SJSA1 (cell line): ENCODE measurements at regions not wholly inside any gene's neighbourhood (a gene's known extent, or its start where the extent isn't known, plus 50 kb on each side); places are given as distances from the start of the nearest gene placed in this dataset.

Source experiments
- DNase-seq, 2 experiments: peaks; one replicate each; pipeline ENCODE4 v3.0.0-alpha.2; 2015 to 2020; ENCODE audit warnings: low spot score in 2 of 2, low read depth in 1 of 2
- H3K27ac ChIP-seq: fragments of 250-450 bp; sonication (Bioruptor Pico); 2 replicates; pipeline ENCODE4 v1.5.1; 2020; ENCODE audit warnings: mild to moderate bottlenecking, moderate library complexity
- H3K27me3 ChIP-seq: fragments of 250-450 bp; sonication (Bioruptor Pico); replicated peaks from 2 replicates; pipeline ENCODE4 v1.5.1; 2020; ENCODE audit warnings: mild to moderate bottlenecking, moderate library complexity
- H3K36me3 ChIP-seq: fragments of 250-450 bp; sonication (Bioruptor Pico); 2 replicates; pipeline ENCODE4 v1.5.1; 2020; ENCODE audit warnings: mild to moderate bottlenecking
- H3K4me1 ChIP-seq: fragments of 250-450 bp; sonication (Bioruptor Pico); replicated peaks from 2 replicates; pipeline ENCODE4 v1.6.1; 2021; ENCODE audit warnings: mild to moderate bottlenecking
- H3K4me3 ChIP-seq: fragments of 250-450 bp; sonication (Bioruptor Pico); 2 replicates; pipeline ENCODE4 v1.5.1; 2020; ENCODE audit warnings: mild to moderate bottlenecking
- H3K9me3 ChIP-seq: fragments of 250-450 bp; sonication (Bioruptor Pico); replicated peaks from 2 replicates; pipeline ENCODE4 v1.5.1; 2020; ENCODE audit warnings: mild to moderate bottlenecking

DNA sequence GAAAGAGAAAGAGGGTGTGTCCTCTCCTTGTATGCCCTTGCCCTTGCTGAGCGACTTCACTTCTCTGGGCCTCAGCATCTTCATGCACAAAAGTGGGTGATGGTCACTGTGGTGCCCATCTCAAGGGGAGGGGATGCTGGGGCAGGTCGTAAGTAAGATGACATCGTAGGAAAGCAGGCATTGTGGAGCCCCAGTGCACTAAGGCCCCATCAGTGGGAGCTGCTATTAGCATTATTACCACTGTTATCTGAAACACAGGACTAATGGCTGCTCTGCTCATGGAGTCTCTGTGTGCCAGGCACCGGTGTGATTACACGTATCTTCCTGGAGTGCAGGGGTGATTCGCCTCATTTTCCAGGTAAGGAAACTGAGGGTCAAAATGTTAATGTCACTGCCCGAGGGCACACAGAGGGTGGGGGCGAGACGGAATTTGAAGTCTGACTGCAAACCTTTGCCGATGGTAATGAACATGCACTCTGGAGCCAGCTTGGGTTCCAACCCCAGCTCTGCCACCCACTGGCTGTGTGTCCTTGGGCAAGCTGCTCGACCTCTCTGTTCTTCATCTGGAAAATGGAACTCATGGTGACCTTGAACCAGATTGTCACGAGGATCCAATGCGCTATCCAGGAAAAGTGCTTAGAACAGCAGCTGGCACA lies 63.2 kb upstream of the GSE1 start:
- no peaks in the 10 kb centered on the region for H3K27me3 ChIP-seq
- no peak for DNase-seq
- peaks cover 2% of the 10 kb centered on the region; the same call in 1 of the 2 replicates for H3K36me3 ChIP-seq
- H3K4me3 ChIP-seq, result no peak overlapping the region
- peaks cover 15% of the 10 kb centered on the region for H3K4me1 ChIP-seq
- no peak overlapping the region for H3K27ac ChIP-seq
- H3K9me3 ChIP-seq, result no peaks in the 10 kb centered on the region

DNA sequence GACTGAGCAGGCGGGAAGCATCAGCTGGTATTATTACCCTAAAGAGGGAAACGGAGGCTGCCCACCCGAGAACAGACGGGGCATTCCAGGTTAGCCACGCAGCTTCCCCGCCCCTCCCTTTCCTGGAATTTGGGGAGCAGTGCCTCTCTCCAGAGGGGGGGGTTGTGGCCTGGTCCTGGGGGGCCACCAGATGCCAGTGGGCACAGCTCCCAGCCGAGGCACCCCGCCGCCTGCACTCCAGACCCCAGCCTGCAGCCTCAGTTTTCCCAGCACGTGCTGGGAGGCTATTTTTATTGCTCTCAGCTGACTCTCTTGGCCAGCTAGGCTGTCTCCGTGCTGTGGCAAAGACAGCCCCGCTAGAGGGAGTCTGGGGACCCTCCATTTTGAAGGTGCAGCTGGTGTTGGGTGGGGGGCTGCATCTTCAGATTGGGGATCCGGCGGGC lies 62.7 kb upstream of the GSE1 start:
- Histone ChIP-seq H3K36me3 (peaks cover 4% of the 10 kb centered on the region; the same call in 1 of the 2 replicates), H3K9me3 (no peaks in the 10 kb centered on the region), H3K4me3 (no peak overlapping the region), H3K27me3 (no peaks in the 10 kb centered on the region), H3K27ac (no peak overlapping the region), H3K4me1 (peaks cover 15% of the 10 kb centered on the region)
- no peak for DNase-seq

DNA sequence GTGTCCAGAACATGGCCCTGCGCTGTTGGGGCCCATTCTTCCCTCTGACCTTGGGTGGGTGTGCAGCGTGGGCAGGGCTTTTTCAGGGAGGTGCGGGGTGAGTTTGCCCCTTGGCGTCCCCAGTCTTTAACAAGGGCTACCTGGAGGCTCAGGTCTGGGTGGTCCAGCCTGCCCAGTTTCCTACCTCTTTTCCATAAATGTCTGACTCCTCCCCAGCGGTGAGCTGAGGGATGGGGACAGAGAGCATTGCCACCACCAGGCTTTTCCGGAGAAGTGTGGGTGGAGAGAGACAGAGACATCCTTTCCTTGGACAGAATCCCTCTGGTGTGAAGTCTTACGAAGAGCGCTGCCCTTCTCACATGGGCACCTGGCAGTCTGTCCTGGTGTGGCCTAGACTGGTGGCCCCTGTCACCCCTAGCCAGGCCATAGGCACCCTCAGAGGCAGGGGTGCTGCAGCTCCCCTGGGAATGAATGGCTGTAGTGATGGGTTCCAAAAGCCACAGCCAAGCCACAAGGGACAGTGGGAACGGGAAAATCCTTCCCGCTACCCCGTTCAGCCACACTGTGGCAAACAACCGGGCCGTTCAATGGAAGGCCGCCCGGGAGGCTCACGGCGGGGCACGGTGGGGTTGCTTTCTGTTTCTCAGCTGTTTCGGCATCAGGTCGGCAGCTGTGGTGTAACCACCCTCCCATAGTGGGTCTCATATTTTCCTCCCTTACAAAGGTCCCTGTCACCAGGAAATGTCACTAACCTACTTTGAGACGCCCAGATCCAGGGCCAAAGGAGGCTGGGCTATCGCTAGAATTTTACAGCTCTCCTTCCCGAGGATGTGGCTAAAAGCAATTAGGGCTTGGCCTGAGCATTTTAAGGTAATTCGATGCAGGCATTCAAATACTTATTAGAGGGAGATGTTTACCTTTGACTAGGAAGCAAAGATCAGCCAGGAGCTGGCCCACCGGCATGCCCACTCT lies 61.9 kb upstream of the GSE1 start:
- Histone ChIP-seq H3K36me3 (peaks cover 4% of the 10 kb centered on the region; the same call in 1 of the 2 replicates), H3K9me3 (no peaks in the 10 kb centered on the region), H3K4me3 (no peak overlapping the region), H3K4me1 (peaks cover 15% of the 10 kb centered on the region), H3K27ac (no peak overlapping the region), H3K27me3 (no peaks in the 10 kb centered on the region)
- DNase-seq, result no peak

DNA sequence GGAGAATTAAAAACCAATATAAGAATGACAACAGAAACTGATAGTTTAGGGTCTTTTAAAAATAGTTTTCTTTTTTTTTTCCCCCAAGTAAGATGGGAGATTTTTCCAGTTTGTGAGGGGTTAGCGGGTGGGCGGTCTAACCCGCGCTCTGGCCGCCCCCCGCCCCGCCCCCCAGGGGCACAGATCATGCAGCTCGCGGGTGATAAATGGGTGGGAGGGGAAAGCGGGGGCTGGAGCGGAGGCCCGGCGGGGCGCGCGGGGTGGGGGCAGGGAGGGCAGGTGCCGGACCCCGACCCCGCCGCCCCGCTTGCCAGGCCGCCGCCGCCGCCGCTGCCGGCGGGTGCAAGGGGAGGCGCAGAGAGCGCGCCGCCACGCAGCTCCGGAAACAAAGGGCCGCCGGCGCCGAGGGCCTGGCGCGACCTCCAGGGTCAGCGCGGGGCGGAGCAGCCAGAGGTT lies 60.1 kb upstream of the GSE1 start:
- Histone ChIP-seq H3K27me3 (no peaks in the 10 kb centered on the region), H3K27ac (0 out of 2 replicates have a peak overlapping the region, but pooled peaks have one; percentile 67), H3K4me1 (peaks cover 24% of the 10 kb centered on the region), H3K36me3 (peaks cover 4% of the 10 kb centered on the region; the same call in 1 of the 2 replicates), H3K9me3 (no peaks in the 10 kb centered on the region), H3K4me3 (peak overlapping the region; percentile 94)
- DNase-seq, result no peak

DNA sequence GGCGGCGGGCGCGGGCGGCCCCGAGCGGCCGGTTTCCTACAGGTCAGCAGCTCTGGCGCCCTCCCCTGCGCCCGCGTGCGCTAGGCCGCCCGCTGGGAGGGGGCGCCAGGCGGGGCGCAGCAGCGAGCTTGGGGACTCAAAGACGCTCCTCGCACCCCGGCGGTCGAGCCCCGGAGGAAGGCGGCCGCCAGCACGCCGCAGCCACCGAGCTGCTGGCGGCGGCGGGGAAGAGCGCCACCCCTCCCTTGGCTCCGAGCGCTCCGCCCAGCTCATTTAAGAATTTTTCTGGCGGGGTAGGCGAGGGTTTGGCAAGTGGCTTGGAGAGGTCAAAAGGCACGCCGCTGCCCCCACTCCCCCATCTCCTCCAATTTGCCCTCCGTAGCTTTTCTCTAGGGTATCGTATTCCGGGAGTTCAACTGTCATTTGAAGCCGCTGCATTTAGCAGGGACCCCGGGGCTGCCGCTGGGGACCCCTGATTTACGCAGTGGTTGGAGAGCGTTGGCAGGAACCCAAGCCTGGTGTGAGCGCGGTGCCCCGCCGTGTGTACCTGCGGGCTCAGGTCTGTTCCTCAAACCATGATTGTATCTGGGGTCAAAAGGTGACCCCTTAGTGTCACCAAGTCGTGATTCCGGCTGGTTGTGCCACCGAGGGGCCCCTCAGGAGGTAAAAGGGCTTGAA lies 59.5 kb upstream of the GSE1 start:
- Histone ChIP-seq H3K27me3 (no peaks in the 10 kb centered on the region), H3K36me3 (peaks cover 4% of the 10 kb centered on the region; the same call in 1 of the 2 replicates), H3K27ac (peak overlapping the region; percentile 67), H3K4me1 (peaks cover 27% of the 10 kb centered on the region), H3K4me3 (peak overlapping the region; percentile 94), H3K9me3 (no peaks in the 10 kb centered on the region)
- peak; percentile 61 to 81 for DNase-seq

DNA sequence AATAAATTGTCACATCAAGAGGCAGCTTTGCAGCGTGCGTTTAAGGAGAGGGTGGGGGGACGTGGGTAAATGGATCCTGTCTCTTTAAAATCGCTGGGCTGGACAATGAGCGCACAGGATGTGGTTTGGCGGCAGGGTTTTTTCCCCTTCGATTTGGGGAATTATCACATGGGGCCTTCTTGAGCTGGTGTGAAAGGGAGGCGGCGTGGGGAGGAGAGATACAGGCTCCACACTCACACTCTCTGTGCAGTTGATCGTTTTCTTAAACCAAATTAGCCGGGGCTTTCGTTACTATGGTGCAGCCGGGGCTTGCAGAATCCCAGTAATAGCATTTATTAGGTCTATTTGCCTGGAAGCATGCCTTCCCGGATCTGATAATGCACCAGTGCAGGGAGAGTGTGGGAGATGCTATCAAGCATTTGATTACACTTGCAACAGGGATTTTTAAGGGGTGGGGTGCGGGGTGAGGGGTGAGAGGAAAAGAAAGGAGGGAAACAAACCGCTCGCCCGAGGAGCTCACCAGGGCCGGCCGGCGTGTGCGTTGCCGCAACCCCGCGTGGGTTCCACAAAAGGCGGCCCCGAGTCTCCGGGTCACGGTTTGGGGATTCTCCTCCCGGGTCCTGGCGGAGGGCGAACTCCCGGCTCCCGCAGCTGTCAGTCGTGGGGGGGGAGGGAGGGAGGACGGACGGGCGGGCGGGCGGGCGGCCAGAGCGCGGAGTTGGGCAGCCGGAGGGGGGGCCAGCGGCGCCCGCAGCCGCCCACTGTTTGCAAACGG lies 58.8 kb upstream of the GSE1 start:
- peak overlapping the region; percentile 94 for H3K4me3 ChIP-seq
- no peaks in the 10 kb centered on the region for H3K27me3 ChIP-seq
- peak; percentile 78 to 82 for DNase-seq
- peak overlapping the region; percentile 79 for H3K27ac ChIP-seq
- peaks cover 4% of the 10 kb centered on the region for H3K36me3 ChIP-seq
- no peaks in the 10 kb centered on the region for H3K9me3 ChIP-seq
- H3K4me1 ChIP-seq, result peaks cover 27% of the 10 kb centered on the region

DNA sequence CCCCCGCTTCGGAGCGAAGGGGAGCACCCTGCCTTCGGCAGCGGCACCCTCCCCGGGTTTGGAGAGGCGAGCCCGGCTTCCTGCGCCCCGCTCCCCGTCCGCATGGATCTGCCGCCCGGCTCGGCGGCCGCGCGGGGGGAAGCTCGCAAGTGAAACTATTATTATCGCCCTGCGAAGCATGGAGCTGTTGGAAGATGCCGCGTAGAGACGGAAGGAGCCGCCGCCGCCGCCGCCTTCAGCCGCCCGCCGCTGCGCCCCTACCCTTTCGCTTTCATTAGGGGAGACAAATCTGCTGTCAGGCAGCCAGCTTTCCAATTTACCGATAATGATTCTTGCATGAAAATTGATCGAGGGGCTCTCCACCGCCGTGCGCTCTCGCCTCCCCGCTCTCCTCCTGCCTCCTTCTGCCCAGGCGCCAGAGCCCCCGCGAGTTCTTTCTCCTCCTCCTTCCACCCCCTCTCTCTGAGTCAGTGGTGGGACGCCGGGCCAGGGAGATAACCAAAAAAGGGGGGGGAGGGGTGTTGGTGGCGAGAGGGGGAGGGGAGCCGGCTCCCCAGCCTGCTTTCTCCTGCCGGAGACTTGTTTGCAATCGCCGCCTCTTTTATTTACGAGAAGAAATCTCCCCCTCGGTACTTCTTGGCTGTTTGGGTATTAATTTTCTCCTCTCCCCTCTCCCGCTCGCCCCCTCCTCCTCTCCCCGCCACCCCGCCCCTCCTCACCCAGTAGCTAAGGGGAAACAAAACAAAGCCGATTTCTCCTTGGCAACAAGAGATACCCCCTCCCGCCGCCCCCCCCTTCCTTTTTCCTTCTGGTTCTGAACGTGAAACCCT lies 58.0 kb upstream of the GSE1 start:
- Histone ChIP-seq H3K27ac (peak overlapping the region; percentile 79), H3K4me3 (peak overlapping the region; percentile 94), H3K36me3 (peaks cover 4% of the 10 kb centered on the region), H3K9me3 (no peaks in the 10 kb centered on the region), H3K4me1 (peaks cover 27% of the 10 kb centered on the region), H3K27me3 (no peaks in the 10 kb centered on the region)
- DNase-seq, result peak; percentile 84 to 87

DNA sequence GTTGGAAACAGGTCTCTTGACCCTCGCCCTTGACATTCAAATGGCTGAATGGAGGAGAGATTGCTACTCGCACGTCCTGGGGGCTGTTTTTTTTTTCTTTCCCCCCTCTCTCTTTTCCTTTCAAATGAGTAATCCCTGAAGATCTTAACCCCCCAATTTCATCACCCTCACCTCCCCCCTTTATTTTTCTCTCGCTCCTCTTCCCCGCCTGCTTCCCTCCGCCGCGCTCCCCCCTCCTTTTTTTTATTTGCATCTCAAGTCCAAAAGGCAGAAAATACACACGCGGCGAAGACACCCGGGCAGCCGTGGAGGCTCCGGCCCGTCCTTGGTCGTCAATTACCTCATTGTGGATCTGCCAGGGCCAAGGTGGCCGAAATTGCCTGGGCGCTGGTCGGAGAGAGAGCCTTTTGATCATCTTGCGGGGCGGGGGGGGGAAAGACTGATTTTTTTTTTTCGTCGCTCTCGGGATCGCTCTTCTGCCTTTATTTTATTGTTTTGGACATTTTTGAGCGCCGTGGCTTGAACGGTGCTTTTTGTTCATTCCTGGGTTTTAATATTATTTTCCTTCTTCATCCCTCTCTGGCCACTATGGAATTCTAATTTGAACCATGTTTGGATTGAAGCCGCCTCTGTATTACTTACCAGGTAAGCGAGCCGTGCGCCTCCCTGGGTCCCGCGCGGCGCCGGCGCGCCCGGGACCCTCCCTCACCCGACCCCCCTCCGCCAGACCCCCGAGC lies 57.2 kb upstream of the GSE1 start:
- H3K4me1 ChIP-seq, result peaks cover 27% of the 10 kb centered on the region
- H3K27me3 ChIP-seq, result no peaks in the 10 kb centered on the region
- peak overlapping the region; percentile 28; the same call in 1 of the 2 replicates for H3K27ac ChIP-seq
- H3K9me3 ChIP-seq, result no peaks in the 10 kb centered on the region
- H3K4me3 ChIP-seq, result peak overlapping the region; percentile 94
- peaks cover 4% of the 10 kb centered on the region for H3K36me3 ChIP-seq
- DNase-seq, result peak in 1 of 2 experiments; percentile 43

DNA sequence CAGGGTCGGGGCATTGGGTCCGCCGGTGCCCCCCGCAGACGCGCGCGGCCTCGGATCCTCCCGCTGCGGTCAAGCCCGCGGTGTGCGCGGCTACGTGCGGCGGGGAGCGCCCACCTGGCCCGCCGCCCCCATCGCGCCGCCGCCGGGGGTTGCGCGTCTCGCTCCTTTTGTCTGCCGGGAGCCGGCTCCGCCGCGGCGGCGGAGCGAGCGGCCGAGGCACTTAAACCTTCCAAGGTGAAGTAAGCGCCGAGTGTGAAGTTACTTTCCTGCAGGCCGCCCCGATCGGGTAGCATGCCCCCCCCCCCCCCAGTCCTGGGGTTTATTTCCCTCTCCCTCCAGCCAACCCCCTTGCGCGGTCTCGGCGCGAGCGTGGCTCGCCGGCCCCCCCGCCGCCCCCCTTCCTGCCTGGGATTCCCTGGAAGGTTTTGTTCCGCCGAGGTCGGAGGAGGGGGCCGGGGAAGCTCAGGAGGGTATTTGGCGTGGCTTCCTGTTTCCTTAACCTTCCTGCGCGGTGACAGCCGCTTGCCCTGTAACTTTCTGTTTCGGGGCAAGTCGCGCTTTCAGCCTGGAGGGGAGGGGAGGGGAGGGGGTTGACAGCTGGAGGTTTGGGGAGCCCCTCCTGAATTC lies 56.6 kb upstream of the GSE1 start:
- no peaks in the 10 kb centered on the region for H3K27me3 ChIP-seq
- no peak overlapping the region for H3K27ac ChIP-seq
- peak in 1 of 2 experiments; percentile 59 for DNase-seq
- peak overlapping the region; percentile 94 for H3K4me3 ChIP-seq
- H3K4me1 ChIP-seq, result peaks cover 27% of the 10 kb centered on the region
- H3K9me3 ChIP-seq, result no peaks in the 10 kb centered on the region
- H3K36me3 ChIP-seq, result peaks cover 4% of the 10 kb centered on the region

DNA sequence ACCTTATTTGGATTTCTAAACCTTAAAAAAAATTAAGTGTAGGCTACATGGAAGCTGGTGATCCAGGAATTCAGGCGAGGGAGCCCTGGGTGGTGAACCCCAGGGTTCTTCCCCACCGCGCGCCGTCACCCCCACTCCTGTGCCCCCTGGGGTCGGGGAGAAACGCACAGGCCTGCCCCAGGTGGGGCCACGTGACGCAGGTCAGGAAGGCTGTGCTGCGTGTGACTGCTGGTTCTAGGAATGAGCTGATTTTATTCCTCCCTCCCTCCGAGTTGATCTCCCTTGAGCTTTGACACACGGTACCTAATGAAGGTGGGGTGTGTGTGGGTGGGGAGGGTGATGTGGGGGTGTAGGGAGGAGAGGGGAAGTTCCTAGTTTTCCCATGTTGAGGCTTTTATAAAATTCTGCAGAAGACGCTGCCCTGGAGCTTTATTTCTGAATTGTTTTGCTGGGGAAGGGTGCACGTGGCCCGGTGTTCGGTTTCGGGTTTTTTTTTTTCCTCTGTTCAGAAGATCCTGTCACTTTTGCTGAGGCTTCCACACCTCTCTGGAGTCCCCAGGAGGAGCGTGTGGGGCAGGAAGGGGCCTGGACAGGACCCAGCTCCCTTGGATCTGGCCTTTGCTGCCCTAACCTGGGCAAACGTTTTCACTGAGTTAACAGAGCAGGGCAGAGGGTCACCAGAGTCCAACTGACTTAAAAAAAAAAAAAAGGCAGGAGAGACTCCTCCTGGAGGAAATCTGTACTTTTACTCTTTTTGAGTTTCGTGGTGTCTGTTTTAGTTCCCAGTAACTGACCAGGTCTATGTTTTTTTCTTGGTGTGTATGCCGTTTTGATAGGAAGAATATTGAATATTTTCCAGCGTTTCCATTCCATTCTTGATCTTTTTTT lies 55.8 kb upstream of the GSE1 start:
- no peaks in the 10 kb centered on the region for H3K27me3 ChIP-seq
- H3K4me3 ChIP-seq, result peak overlapping the region; percentile 94
- H3K9me3 ChIP-seq, result no peaks in the 10 kb centered on the region
- no peak overlapping the region for H3K27ac ChIP-seq
- H3K4me1 ChIP-seq, result peaks cover 27% of the 10 kb centered on the region
- no peak for DNase-seq
- H3K36me3 ChIP-seq, result peaks cover 4% of the 10 kb centered on the region
